CD4-positive, alpha-beta T cell treated with Interleukin-1 beta for 1 hour (primary cell): ENCODE measurements at regions not wholly inside any gene's neighbourhood (a gene's known extent, or its start where the extent isn't known, plus 50 kb on each side); places are given as distances from the start of the nearest gene placed in this dataset.
"Not testable (repeated sequence)": the region's sequence is repeated elsewhere in the genome, so short reads cannot be mapped to it uniquely, and the experiment has no call there.

Source experiments
- DNase-seq, 2 donors: peaks; one replicate each; pipeline ENCODE4 v3.0.0-alpha.2; 2020 to 2022

DNA sequence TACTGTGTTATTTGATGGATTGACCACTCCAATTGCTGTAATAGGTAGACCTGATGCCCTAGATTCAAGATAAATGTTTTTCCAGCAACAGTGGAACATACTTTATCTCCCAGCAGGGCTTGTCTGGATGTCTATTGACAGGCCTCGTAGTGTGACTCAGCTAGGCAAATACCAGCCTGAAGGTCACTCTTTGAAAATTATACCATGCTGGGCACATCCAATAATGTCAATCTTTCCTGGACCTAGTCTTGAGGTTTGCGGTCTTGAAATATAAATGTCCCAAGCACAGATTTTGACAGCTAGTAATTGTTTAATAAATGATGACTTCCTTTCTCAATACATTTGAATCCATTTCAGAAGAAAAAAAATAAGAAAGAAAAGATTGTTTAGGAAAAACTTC, 1138.0 kb upstream of the TMPRSS15 start:
- DNase-seq = no peak

GRCh38 chr21:19544493-19544892, 1140.9 kb upstream of the TMPRSS15 start:
- not testable (repeated sequence) for DNase-seq

DNA sequence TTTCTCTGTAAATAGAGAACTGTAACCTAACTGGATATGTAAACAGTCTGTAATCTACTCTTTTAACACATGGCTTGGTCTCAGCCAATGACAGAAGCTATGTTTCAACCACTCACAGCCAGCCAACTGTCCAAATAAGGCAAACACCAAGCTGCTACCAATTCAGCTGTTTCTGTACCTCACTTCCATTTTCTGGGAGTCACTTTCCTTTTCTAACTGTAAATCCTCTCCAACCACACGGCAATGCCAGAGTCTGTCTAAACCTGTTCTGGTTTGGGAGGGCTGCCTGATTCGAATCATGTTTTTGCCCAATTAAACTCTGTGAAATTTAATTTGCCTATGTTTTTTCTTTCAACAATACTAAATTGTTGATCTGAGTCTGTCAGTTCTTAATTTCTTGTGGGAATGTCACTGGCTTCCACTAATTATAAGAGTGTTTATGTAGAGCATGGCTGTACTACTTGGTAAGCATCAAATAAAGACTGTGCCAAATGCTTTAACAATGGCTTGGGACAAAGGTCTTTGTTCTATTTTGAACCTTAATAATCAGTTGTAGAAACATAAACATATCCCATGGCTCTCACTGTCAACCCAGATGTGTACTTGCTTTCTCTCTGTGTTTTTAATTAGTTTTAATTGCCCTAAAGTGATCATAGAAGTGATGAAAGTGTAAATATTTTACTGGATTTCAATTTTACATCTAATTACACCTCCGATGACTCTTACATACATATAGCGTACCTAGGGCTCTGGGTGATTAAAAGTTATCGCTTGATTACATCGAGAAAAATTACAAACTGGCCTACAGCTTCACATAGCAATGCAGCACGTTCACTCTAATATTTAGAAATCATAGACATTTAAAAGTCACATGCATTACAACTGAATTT, 1144.6 kb upstream of the TMPRSS15 start:
- DNase-seq = no peak

DNA sequence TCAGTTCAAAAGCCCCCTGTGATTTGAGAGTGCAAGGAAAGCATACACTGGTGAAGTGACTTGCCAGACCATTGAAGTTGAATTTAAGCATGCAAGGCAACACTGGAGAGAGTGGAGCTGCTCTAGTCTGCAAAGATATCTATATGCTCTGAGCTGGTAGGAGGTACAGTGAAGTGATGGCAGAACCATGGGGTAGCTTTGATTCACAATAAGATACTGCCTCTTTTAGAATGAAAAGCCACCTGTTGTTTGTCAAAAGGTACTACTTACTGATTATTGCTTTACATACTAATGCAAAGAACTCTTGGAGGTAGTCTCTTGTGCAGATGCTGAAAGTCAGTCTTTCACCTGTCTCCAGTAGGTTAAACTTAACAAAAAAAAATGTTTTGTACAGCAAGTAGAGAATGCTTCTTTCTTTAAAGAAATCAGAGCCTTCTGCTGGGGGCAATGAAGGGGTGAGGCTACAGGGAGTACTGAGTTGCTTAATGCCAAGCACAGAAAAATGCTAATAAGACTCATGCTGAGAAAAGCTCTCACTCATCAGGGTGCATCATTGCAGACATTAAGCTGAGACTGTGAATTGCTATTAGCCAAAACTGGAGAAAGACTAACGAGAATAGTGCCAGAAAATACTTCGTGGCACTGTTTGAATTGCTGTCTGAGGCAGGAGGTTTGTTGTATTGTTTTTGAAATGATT, 1150.5 kb upstream of the TMPRSS15 start:
- no peak for DNase-seq

DNA sequence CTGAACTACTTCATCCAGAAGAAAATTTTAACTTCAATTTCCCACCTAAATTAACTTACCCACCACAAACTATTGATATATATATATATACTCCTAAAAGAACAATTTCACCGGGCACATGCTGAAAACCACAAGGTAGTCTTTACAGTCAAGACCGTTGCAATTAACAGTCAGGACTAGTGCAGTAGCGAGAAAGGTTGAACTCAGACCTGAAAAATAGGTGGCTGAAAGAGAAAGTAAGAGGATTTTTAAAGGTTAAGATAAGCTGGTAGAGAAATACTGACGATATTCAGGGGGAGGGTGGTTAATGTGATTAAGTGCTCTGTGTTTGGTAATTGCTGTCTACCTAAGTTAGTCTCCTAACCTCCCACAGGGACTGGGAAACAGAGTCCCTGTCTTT, 1153.5 kb upstream of the TMPRSS15 start:
- DNase-seq = no peak

GRCh38 chr21:19557488-19557887, 1153.9 kb upstream of the TMPRSS15 start:
- no peak for DNase-seq

DNA sequence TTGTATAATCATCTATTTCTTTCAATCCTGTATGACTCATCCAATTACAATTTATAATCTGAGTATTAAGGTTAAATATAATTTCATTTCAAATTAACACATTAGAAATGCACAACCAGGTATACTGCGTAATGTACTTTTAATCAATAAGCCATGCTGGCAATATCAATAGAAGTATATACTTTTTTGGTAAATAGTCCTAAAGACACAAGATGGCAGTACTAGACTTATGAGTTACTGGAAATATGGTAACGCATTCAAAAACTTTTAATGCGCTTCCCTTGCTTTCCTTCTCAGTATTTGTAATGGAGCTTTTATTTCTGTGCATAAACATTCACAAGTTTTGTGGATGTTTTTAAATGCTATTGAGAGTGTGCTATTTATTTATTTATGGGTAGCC, 1162.0 kb upstream of the TMPRSS15 start:
- no peak for DNase-seq

GRCh38 chr21:19566975-19567374, 1163.4 kb upstream of the TMPRSS15 start:
- DNase-seq = no peak

DNA sequence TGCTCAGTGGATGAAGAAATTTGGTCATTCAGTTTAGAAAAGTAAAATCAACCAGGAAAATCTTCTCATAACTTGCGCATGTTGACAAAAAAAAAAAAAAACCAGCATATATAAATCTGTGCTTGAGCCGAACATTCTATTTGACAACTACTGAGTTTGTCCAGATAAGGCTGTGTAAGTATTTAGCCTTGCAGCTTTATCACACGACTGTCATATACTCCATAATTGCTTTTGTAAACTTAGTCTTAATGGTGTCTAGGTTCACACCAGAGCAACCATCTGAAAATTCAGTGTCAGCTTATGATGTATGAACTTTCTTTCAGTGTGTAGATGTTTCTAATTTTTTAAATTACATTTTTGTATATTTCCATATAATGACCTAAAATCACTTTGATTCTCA, 1173.8 kb upstream of the TMPRSS15 start:
- DNase-seq = no peak

GRCh38 chr21:19590044-19590443, 1186.5 kb upstream of the TMPRSS15 start:
- DNase-seq = no peak

GRCh38 chr21:19603011-19603593, 1199.5 kb upstream of the TMPRSS15 start:
- DNase-seq = no peak

- DNase-seq = no peak
Measured at GRCh38 chr21:19608101-19608621, 1204.6 kb upstream of the TMPRSS15 start.

DNA sequence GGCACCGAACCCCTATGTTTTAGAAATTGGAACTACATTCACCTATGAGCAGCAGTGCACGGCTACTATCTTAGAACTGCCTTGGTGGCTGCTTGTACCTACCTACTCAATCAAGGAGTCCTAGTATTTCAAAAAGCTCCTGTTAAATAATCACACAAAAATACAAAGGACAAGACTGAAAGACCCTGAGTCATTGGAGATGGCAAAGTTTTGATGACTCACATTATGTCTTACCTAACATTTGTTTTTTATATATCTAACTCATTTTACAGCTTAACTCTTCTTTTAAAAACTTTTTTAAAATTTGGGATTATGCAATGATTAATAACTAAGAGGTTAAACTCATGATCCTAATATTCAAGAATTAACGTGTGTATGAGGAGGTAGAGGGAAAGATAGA, 1206.0 kb upstream of the TMPRSS15 start:
- no peak for DNase-seq

GRCh38 chr21:19621837-19622496, 1218.4 kb upstream of the TMPRSS15 start:
- no peak for DNase-seq

DNA sequence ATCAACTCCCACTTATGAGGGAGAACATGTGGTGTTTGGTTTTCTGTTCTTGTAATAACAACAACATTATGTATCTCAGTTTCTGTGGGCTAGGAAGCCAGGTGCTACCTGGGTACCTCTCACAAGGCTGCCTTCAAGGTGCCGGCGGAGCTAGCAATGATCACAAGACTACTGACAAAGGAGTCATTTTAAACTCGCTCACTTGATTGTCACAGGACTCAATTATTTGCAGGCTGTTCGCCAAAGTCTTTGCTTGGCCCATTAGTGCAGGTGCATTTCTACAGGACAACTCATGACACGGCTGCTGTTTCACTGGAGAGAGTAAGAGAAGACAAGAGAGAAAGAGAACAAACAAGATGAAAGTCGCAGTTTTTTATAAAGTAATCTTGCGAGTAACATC, 1237.4 kb upstream of the TMPRSS15 start:
- no peak for DNase-seq

GRCh38 chr21:19648391-19648790, 1244.8 kb upstream of the TMPRSS15 start:
- DNase-seq = no peak

DNA sequence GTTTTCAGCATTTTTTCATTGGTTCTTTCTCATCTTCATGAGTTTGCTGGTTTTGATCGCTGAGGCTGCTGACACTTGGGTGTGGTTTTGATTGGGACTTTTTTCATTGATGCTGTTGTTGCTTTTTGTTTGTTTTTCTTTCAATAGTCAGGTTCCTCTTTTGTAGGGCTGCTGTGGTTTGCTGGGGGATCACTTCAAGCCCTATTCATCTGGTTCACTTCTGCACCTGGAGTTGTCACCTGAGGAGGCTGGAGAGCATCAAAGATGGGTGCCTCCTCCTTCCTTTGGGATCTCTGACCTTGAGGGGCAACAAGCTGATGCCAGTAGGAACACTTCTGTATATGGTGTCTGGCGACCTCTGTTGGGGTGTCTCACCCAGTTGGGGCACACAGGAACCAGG, 1279.9 kb upstream of the TMPRSS15 start:
- DNase-seq = no peak

- no peak for DNase-seq
Measured at GRCh38 chr21:19684328-19684727, 1280.7 kb upstream of the TMPRSS15 start.

DNA sequence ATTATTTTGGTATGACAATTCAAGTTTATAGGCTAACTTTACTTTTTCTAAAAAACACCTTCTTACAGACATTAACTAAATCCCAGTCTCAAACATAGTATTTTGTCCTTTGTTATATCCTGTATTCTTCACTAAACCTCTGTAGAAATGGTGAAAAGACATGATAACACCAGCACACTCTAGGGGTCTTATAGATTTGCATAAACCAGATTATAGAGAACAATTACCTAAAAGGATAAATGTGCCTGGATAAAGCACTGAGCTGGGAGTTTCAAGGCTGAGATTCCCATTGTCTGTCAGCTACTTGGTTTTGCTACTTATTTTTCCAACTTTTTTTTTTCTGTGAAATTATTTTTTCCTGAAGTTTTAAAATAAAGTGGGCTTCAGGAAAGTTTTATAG, 1288.6 kb upstream of the TMPRSS15 start:
- no peak for DNase-seq

GRCh38 chr21:19695796-19696195, 1292.2 kb upstream of the TMPRSS15 start:
- no peak for DNase-seq

DNA sequence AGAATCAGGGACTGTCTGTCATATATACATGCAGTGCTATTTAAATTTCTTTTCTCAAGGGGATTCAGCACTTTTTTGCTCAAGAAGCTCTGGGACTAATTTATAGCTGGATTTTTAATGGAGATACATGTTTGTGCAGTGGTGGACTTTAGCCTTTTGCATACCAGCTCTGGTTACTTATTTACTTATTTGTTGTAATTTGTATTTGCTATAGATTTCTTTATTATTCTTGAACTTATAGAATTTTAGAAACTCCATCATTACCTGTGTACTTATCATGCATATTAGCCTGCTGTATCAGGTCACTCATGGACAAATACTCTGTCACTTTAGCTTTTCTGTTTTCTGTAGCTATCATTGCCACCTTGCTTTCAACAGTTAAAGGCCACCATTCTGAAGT, 1296.9 kb upstream of the TMPRSS15 start:
- DNase-seq = no peak

DNA sequence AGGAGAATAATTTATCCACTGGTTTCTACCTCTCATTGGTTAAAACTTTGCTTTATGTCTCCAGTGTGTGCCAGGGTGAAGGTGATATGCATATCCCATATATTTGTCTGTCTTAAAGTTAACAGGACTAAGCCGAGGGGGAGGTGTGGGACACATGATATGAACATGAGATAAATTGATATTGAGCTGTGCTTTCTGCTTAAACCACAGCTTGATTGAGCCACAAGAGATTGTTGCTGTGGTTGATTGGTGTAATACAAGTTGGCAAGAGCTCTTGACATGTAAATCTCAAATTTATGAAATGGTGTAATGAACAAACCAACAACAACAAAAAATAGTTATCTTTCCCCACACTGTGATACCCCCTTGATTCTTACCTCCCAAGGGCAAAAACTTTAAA, 1295.5 kb upstream of the NCAM2 start:
- no peak for DNase-seq

GRCh38 chr21:19704832-19705231, 1293.4 kb upstream of the NCAM2 start:
- no peak for DNase-seq
